Activated T-helper 9 cell treated with anti-CD3 and anti-CD28 coated beads, Interleukin-2, amount 50 U/mL, for 16 hours (primary cell): ENCODE measurements at regions not wholly inside any gene's neighbourhood (a gene's known extent, or its start where the extent isn't known, plus 50 kb on each side); places are given as distances from the start of the nearest gene placed in this dataset.

Source experiments
- DNase-seq: peaks from one replicate; pipeline ENCODE4 v3.0.0-alpha.2; 2020; ENCODE audit warnings: low read depth

DNA sequence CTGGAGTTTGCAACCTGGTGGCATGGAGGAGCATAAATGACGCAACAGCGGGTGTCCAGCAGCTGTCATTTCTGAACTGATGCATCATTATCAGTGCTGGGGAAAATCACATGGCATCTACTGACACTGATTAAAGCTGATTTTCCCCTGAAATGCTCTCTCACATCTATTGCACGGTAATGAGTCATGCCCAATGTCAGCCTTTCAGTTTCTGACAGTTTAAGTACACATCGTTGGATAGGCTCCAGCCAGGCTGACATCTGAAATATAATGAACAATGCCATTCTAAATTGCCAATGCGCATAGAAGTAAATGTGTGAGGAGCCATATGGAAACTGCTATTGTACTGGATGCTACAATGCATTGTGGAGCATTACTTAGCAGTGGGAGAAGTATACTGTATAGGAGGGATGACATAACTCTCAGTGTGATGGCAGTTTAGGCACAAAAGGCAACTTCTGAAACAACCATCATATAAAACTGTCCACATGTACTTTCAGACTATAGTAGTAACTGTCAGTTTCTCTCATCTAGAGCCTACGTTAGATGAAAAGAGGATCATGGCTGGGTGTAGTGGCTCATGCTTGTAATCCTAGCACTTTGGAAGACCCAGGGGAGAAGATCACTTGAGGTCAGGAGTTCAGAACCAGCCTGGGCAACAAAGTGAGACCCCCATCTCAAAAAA, 389.3 kb upstream of the DMAC1 start:
- no peak for DNase-seq

DNA sequence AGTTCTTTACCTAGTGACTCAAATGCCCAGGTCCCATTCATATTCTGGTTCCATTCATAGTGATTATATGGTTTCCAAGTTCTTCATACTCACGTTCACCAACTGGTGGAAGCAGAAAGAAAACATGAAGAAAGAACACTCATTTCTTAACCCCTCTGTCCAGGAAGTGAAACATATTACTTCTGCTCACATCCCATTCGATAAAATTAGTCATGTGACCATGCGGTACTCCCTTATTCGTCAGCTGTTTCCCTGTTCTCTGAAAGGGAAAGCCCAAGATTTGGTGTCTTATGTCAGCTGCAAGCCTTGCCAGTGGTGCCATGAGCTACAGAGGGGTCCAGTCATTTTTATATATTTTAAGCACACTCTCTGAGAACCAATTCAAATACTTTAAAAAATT, 387.0 kb upstream of the DMAC1 start:
- DNase-seq, result no peak

DNA sequence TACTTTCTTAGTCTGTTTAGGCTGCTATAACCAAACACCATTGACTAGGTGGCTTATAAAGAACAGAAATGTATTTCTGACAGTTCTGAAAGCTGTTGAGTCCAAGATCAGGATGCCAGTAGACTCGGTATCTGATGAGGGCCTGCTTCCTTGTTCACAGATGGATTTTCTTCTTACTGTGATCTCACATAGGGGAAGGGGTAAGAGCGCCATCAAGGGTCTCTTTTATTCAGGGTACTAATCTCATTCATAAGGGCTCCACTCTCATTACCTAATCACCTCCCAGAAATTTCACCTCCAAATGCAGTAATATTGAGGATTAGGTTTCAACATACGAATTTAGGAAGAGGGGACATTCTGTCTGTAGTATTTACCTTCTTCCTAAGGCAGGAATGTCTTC, 384.0 kb upstream of the DMAC1 start:
- no peak for DNase-seq

DNA sequence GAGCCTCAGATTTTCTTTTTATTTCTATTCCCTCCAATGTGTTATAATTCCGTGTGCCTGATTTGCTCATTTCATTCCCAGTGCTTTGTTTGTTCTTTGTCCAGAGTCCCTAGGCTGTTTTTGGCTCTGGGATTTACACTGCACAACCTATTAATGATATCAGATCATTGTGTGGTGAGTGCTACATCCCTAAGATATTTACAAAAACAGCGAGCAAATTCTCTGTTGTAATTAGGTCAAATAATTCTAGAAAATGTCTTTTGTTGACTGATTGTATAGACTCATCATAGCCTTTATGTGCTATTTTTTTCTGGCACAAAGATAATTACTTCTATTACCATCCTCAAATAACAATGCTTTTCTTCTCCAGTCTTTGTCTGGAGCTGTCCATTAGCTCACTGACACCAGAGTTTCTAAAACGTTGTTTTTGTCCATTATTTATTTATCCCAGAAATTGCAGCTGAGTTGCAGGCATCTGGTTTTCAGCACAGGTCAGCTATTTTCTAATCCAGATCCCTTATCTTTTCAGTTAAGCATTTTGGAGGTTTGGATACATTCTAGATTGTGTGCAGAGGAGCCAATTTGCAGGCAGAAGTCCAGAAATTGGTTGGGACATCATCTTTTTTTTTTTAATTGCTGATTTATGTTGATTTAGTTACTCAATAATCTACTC, 379.9 kb upstream of the DMAC1 start:
- DNase-seq, result no peak

DNA sequence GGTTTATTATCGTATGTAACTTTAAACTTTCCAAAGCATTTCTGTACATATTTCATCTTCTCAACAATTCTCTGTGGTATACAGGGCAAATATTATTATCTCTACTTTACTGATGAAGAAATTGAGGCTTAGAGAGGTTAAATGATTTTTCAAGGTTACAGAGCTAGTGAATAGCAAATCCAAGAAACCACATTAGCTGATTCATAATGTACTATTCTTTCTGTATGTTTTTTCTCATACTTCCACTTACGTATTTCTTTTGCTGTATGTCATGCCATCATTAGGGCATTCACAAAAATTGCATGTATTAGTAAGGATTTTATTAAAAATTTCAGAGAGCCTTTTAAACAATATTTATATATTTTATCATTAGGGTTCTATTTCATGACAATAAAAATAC, 372.4 kb upstream of the DMAC1 start:
- no peak for DNase-seq

DNA sequence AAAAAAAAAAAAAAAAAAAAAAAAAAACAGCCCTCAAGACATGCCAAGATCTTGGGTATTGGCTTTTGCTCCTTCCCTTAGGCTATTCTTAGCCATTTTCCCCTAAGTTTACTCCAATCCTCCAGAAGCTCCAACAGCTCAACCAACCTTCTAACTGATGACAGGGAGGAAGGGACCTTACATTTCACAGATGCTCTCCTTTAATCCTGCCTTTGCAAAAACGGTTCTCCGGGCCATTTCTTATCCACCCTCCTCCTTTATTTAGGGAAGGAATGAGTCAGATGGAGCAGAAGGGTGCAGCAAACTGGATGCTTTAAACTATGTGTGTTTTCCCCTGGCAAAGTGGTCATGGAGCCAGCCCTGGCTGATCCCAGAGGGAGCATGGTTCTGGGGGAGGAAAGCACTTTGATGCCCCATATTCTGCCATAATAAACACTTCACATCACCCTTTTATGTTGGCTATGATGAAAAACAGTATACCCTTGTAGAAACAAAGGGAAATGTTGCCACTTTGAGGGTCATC, 369.4 kb upstream of the DMAC1 start:
- no peak for DNase-seq

DNA sequence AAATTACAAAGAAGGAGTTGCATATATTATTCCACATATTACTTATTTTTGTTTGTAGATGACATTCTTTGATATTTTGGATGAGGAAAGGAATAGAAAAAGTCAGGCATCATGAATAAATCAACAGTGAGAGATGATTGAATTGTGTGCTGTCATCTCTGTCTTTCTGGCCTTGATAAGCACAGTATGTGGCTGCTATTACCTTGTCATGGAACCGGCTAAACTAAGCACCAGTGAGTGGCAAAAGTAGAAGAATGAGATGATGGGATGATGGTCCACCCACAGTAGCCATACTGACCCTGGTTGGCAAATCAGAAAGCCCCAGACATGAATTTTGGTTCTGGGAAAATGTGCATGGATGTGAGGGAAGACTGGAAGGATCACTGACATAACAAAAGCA, 361.2 kb upstream of the DMAC1 start:
- no peak for DNase-seq

DNA sequence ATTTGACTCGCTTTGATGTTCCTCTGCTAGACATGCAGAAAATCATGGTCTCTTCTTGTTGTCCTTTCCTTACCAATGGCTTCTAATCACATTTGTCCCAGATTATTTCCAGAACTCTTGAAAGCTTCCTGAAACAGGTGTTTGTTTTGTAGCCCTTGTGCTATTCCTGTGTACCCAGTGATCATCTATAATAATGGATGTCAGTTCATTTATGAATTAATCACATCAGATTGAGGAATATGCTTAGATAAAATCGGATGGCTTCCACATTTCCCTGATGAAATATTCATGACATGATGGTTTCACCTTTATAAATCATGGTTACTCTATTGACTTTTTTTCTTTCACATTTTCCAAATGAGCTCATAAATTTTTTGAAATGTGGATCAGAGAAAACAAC, 359.0 kb upstream of the DMAC1 start:
- DNase-seq, result no peak

DNA sequence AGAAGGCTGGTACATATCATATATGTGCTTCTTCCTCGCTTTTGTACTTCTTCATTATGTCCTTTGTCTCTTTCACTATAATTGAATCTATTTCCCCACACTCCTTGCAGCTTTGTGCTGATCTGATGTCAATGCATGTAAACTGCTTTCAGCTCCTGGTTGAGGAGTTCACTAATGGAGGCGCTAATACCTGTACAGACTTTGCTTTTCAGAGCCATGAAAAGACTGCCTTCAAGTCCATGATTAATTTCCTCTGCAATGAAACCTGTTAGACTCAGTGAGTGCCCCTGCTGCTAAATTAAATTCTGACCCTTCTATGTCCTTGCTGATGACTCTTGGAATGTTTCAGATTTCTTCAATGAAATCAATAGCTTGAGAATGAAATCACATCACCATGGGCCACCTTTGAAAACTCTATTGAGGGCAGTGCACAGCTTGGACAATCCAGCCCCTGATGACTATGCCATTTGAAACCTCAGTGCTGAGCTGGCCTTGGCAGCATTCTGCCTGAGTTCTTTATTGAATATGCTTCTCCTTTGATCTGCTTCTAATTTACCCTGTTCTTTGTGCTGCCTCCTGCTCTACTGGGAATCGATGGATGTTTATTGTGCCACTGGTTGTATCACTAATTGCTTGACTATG, 358.2 kb upstream of the DMAC1 start:
- no peak for DNase-seq

DNA sequence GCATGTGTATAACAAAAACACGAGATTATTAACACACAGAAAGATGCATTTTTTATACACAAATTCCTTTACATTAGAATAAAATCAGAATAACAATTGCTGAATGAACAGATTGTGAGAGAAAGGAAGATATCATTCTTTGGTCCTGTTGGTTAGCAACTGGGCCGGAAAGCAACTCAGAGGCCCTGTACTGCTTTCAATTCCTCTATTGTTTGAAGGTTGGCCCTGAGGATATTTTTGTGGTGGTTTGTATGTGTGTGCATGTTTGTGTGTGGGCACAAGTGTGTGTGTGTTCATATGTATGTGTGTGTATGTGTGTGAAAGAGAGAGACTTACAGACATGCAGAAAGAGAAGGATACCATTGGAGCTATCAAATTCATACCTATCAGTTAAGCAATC, 356.8 kb upstream of the DMAC1 start:
- no peak for DNase-seq

DNA sequence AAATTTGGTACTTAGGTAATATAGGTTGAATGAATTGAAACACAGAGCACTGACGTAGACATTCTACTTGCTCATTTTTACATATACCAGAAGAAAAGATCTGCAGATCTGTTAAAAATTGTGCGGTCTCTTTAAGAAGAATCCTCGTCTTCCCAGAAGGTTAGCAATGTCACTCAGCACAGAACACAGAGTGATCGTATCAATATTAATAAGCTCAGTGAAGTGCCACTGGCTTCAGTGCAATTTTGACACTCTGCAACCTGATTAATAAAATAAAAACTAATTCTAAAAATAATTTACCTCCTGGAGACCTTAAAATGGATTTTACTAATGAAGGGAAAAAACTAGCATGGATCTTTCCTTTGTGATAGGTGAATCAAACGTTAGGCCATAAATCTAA, 356.1 kb upstream of the DMAC1 start:
- DNase-seq, result no peak

DNA sequence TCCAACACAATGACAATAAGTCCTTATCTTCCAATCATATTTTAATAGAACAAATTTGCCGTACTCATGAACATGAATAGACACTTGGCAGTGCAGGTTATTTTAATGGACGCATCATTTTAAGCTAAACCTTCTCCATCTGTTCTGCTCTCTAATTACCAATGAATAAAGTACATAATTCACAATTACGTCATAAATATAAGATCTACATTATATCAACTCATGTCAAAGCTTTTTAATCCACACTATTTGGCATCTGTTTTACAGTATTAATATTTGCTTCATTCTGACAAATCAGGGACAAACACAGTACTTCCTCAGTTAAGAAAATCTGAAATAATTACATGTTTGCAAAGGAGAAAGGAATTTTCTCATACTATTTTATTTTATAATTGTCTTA, 344.1 kb upstream of the DMAC1 start:
- no peak for DNase-seq

DNA sequence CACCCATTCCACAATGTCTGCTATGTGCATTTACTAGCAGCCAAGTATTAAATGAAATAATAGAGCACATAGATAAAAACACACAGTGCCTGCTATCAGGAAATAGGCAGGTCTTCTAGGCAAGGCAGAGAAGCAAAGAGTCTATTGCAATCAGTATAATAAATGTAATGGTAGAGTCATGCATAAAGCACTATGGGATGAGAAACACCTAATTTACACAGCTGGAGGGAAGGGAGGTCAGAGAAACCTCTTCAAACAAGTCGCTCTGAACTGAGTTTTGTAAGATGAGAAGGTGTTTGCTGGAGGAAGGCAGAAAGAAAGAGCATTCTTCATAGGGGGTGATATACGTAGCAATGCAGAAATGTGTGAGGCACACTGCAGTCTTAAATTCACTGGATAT, 341.0 kb upstream of the DMAC1 start:
- no peak for DNase-seq

DNA sequence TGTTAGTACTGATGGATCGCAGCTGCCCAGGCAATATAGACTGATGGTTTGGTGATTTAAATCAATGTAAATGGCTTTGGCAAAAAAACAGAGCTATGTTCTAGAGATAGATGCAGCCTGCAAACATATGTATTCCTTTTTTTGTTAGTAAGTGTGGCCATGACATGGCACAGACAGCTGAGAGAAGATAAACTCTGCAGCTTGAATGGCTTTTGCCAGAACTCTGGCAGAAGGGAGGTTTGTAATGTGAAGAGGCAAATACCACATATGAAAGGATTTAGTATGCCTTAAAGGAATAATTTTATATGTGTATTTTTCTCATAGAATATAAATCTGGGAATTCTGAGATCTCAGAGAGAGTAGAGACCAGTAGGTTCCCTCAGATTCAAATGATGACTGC, 340.2 kb upstream of the DMAC1 start:
- no peak for DNase-seq

DNA sequence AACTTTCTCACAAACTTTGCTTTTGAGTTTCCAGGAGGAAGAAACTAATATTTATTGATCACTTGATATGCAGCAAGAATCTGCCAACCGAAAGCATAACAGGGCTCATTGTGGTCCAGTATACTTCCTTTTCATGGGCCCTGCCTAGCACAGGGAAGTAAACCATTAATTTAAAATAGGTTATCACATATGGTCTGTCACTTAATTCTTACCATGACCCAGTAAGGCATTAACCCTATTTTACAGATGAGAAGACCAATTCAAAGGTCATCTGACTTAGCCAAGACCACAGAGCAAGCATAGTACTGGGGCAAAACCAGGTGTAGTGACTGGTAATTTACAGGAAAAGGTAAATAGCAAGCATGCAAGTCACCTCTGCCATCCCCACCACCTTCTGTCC, 336.9 kb upstream of the DMAC1 start:
- no peak for DNase-seq

DNA sequence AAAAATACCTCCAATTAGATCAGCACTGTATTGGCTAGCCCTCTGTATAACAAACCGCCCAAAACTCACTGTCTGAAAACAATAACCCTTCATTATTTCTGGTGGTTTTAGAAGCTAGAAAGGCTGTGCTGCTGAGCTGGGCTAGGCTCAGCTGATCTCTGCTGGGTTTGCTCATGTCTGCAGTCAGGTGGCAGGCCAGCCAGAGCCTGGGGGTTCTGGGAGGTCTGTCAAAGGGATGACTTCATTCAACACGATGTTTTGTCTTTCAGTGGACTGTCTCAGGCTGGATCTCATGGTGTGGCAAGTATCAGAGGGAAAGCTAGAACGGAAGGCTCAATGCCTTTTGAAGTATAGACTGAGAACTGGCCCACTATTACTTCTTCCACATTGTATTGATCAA, 335.1 kb upstream of the DMAC1 start:
- DNase-seq, result no peak

DNA sequence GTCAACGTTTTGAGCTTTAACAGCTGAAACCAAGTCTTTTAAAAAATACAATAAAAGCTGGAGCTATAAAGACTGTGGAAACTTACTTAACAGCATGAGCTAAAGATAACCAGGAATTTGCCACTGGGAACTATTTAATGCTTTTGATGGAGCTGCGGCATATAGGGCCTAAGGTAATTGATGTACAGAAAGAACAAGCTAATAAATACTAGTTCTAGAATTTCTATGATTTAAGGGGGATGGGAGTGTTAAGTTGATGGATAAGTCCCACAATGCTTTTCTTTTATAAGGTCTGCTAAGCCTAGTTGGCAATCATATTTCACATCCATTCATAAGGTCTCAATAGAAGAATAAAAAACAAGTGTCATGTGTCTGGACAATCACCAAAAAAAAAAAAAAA, 334.0 kb upstream of the DMAC1 start:
- DNase-seq, result no peak

DNA sequence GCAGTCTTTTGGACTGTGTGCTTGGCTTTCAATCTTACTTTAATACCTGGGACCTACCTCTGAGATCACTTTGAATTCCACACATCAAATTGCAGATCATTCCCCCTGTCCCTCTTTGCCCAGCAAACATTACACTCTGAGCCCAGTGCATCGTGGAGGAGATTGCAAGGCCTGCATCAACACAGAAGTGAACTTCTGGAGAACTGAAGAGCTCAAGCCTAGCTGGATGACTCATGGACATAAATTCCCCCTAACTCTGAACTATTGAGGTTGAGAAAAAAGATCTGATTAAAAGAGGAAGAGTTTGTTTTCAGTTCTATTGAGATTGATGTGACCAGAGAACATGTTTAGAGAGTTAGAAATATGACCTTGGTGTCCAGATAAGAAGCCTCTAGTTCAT, 316.0 kb upstream of the DMAC1 start:
- DNase-seq, result no peak

DNA sequence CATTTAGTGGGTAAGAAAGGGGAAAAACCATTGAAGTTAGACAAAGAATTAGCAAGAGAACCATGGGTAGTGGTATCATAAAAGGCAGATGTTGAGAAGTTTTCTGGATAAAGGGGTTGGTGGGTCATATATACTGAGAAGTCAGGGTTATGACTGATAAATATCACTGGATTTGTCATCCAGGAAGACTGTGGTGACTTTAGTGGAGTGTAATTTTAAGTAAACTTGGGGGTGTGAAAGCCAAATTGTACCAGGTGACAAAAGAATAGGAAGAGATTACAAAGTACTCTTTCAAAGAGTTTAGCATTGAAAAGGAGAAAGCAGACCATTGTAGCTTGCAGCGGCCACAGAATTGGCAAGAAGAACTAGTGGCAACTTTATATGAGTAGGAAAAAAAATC, 315.2 kb upstream of the DMAC1 start:
- DNase-seq, result no peak

DNA sequence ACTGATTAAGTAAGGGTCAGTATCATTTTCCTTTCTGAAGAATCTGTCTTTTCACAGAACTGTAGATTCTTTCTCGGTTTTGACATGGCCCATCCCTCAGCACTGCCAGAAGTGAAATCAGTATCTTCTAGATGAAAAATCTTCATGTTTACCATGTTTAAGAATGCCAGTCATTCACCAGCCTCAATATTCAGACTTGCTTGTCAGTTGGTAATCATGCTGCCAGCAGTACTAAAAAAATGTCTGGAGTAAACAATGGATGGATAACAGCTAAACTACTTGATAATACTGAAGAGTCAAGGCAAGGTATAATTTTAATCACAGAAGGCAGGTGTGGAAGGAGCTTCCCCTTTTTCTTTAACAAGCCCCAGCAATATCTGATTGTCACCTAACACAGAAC, 306.8 kb upstream of the DMAC1 start:
- DNase-seq, result no peak

DNA sequence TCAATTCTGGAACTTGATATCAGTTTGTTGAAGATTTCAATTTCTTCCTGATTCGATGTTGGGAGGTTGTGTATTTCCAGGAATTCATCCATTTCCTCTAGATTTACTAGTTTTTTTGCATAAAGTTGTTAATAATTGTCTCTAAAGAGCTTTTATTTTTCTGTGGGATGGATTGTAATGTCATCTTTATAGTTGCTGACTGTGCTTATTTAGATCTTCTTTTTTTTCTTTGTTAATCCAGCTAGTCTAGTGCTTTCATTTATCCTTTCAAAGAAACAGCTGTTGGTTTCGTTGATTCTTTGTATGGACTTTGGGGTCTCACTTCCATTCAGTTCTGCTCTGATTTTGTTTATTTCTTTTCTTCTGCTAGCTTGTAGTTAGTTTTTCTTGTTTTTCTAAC, 302.0 kb upstream of the DMAC1 start:
- no peak for DNase-seq

DNA sequence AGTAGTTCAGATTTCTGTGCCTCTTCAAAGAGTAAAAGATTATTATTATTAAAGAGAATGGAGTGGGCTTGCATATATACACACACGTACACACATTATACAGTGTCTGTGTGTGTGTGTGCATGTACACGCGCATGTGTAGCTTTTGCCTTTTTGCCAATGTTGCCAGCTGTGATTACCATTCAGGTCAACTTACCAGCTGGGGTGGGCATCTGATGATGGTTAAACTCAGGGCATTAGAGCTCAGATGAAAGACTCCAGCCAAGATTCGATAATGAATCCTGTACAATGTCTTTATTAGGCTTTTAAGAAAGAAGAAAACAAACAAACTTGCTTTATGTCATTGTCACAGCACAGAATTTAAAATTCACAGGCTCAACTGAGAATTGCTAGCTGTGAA, 296.5 kb upstream of the DMAC1 start:
- no peak for DNase-seq

DNA sequence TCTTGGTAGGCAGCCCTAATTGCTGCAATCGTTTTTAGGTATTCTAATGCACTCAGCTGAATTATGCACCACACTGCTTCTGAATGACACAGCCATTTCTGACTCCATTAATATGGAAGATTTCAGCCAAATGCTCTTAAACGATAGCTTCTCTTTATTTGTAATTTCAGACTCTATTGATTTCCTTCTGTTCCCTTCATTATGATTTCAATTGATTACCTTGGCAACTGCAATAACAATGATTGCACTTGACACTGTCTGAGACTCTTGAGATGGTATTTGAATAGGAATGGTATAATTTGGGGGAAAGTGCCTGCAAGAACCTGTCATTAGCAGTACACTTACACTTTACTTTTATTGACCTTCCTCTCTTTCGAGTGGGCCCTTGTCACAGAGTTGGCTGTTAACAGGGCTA, 296.1 kb upstream of the DMAC1 start:
- no peak for DNase-seq

DNA sequence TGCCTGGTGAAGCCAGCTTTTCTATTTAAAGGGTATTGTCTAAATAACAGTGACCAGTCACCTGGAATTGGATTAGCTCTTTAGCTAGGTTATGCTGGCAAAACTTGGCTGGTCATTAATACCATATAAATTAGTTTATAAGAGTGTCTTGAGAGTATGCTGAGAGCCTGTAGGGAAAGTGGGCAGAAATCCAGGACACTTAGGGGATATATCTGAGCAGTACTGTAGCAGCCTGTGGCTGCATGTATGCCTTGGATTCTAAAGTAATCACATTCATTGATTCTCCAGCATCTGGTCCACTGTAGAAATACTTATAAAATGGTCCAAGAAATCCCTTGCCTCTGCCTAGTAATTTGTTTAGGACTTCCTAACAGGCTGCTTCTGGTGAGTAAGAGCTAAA, 288.9 kb upstream of the DMAC1 start:
- no peak for DNase-seq
